CD4-positive, alpha-beta T cell (primary cell): ENCODE measurements at regions not wholly inside any gene's neighbourhood (a gene's known extent, or its start where the extent isn't known, plus 50 kb on each side); places are given as distances from the start of the nearest gene placed in this dataset.

Experiments
- ATAC-seq: fragments of 200-7000 bp; cut with Tn5 transposase; one replicate; pipeline ENCODE4 v1.10.0; 2022; ENCODE audit warnings: mild to moderate bottlenecking; ENCODE audit not compliant: poor library complexity
- CTCF ChIA-PET: fragments of 350-600 bp; sonication (Branson Sonifier 250); formaldehyde crosslinking; loops from one replicate; lab custom pipeline; 2021; ENCODE audit warnings: antibody characterized with exemption, inconsistent platforms; lab: Charles Lee
- POLR2A ChIA-PET: fragments of 350-600 bp; sonication (Branson Sonifier 250); formaldehyde crosslinking; loops from one replicate; lab custom pipeline; 2021; ENCODE audit warnings: antibody characterized with exemption, inconsistent platforms; lab: Charles Lee
- DNase-seq, 14 experiments: peaks; one replicate each; pipeline ENCODE4 v3.0.0-alpha.2; 2013 to 2020; ENCODE audit warnings: mixed read lengths in 2 of 14
- H3K27ac ChIP-seq, 2 donors: one replicate each; pipeline versions ENCODE4 v1.5.1 to v1.7.0; 2013; ENCODE audit warnings: low read length in 2 of 2, low read depth in 1 of 2, mild to moderate bottlenecking in 1 of 2
- H3K27me3 ChIP-seq, 2 experiments: 1 replicate in 1 of 2; 2 replicates in 1 of 2; pipeline versions ENCODE4 v1.6.1 to v1.7.0; 2013; ENCODE audit warnings: low read length in 2 of 2, control low read depth in 1 of 2, mild to moderate bottlenecking in 1 of 2, moderate library complexity in 1 of 2; ENCODE audit not compliant: insufficient read depth in 2 of 2, control insufficient read depth in 1 of 2
- H3K36me3 ChIP-seq: one replicate; pipeline ENCODE4 v1.6.1; 2013; ENCODE audit warnings: low read length, control low read depth; ENCODE audit not compliant: insufficient read depth
- H3K4me1 ChIP-seq: one replicate; pipeline ENCODE4 v1.6.1; 2013; ENCODE audit warnings: low read length, control low read depth; ENCODE audit not compliant: insufficient read depth
- H3K4me3 ChIP-seq: one replicate; pipeline ENCODE4 v1.5.1; 2013; ENCODE audit warnings: mild to moderate bottlenecking, low read length, moderate library complexity
- H3K9me3 ChIP-seq, 2 experiments: 1 replicate in 1 of 2; 2 replicates in 1 of 2; pipeline versions ENCODE4 v1.6.1 to v1.7.0; 2013; ENCODE audit warnings: low read length in 2 of 2, mild to moderate bottlenecking in 2 of 2, control low read depth in 1 of 2, moderate library complexity in 1 of 2; ENCODE audit not compliant: control insufficient read depth in 1 of 2, insufficient read depth in 1 of 2
- H3K27ac Mint-ChIP-seq: one replicate; pipeline ENCODE4 v1.8.0; 2020; ENCODE audit warnings: mixed read lengths
- H3K27me3 Mint-ChIP-seq: one replicate; pipeline ENCODE4 v1.8.0; 2021; ENCODE audit warnings: mixed read lengths
- H3K36me3 Mint-ChIP-seq: one replicate; pipeline ENCODE4 v1.8.0; 2021; ENCODE audit warnings: low read depth, mixed read lengths
- H3K4me1 Mint-ChIP-seq: one replicate; pipeline ENCODE4 v1.8.0; 2021; ENCODE audit warnings: low read depth, mixed read lengths
- H3K4me3 Mint-ChIP-seq: one replicate; pipeline ENCODE4 v1.8.0; 2020; ENCODE audit warnings: mild to moderate bottlenecking, mixed read lengths
- H3K9me3 Mint-ChIP-seq: one replicate; pipeline ENCODE4 v1.8.0; 2020; ENCODE audit warnings: mixed read lengths
- CTCF ChIP-seq: fragments of 200-600 bp; IDR thresholded peaks from one replicate; pipeline ENCODE4 v1.8.0; 2022; ENCODE audit warnings: antibody characterized with exemption, mild to moderate bottlenecking
- intact Hi-C, 2 experiments: fragments of 100-400 bp; cut with DNase I in 1 of 2; cut with micrococcal nuclease in 1 of 2; formaldehyde crosslinking; loops; one replicate each; pipeline versions ENCODE4 v1.15.1 to v1.9.0; 2023 to 2025; cut with DNase I, micrococcal nuclease

- Histone ChIP-seq H3K4me1 (no peaks in the 10 kb centered on the region), H3K9me3 (peaks cover 0 to 3% of the 10 kb centered on the region in 2 experiments), H3K4me3 (no peak overlapping the region), H3K36me3 (no peaks in the 10 kb centered on the region), H3K27ac (no peak overlapping the region), H3K27me3 (no peaks in the 10 kb centered on the region)
- Mint-ChIP-seq H3K27me3 (no peaks in the 10 kb centered on the region), H3K4me3 (no peak overlapping the region), H3K9me3 (peaks cover 11% of the 10 kb centered on the region), H3K36me3 (no peaks in the 10 kb centered on the region), H3K27ac (no peak overlapping the region), H3K4me1 (no peaks in the 10 kb centered on the region)
- intact Hi-C loops: no loop called here
- ChIA-PET POLR2A (no interaction called here), CTCF (no interaction called here)
- DNase-seq (no peak), ATAC-seq (no peak)
- TF ChIP-seq CTCF: no peak
Observed at GRCh38 chr2:14451312-14451711, 181.2 kb upstream of the LRATD1 start.

GRCh38 chr2:14454202-14454601 lies 178.3 kb upstream of the LRATD1 start:
- Mint-ChIP-seq H3K27ac (no peak overlapping the region), H3K4me1 (no peaks in the 10 kb centered on the region), H3K9me3 (peaks cover 20% of the 10 kb centered on the region), H3K27me3 (no peaks in the 10 kb centered on the region), H3K4me3 (no peak overlapping the region), H3K36me3 (no peaks in the 10 kb centered on the region)
- intact Hi-C loops: no loop called here
- no peak overlapping the region for H3K27ac ChIP-seq
- no peak for TF ChIP-seq CTCF
- ATAC-seq (no peak), DNase-seq (no peak)
- CTCF ChIA-PET: no interaction called here
- no peak overlapping the region for H3K4me3 ChIP-seq
- H3K4me1 ChIP-seq: no peaks in the 10 kb centered on the region
- H3K9me3 ChIP-seq: peaks cover 3% of the 10 kb centered on the region in 2 experiments
- POLR2A ChIA-PET: no interaction called here
- H3K36me3 ChIP-seq: no peaks in the 10 kb centered on the region
- no peaks in the 10 kb centered on the region for H3K27me3 ChIP-seq

- no peak overlapping the region for H3K27ac Mint-ChIP-seq
- no peaks in the 10 kb centered on the region for H3K27me3 Mint-ChIP-seq
- H3K27me3 ChIP-seq: no peaks in the 10 kb centered on the region
- ChIA-PET POLR2A (no interaction called here), CTCF (no interaction called here)
- no peak overlapping the region for H3K27ac ChIP-seq
- H3K9me3 Mint-ChIP-seq: peaks cover 11% of the 10 kb centered on the region
- no peak overlapping the region for H3K4me3 ChIP-seq
- no peak for ATAC-seq
- intact Hi-C loops: no loop called here
- H3K36me3 ChIP-seq: no peaks in the 10 kb centered on the region
- TF ChIP-seq CTCF: no peak
- no peaks in the 10 kb centered on the region for H3K4me1 Mint-ChIP-seq
- H3K4me1 ChIP-seq: no peaks in the 10 kb centered on the region
- DNase-seq: no peak
- no peak overlapping the region for H3K4me3 Mint-ChIP-seq
- H3K36me3 Mint-ChIP-seq: no peaks in the 10 kb centered on the region
- peaks cover 0 to 3% of the 10 kb centered on the region in 2 experiments for H3K9me3 ChIP-seq
Observed at GRCh38 chr2:14459786-14460325, 172.7 kb upstream of the LRATD1 start.
